ENCODE measurements at regions not wholly inside any gene's neighbourhood (a gene's known extent, or its start where the extent isn't known, plus 50 kb on each side); places are given as distances from the start of the nearest gene placed in this dataset.

GRCh38 chr2:35228584-35228983 is 1127.0 kb upstream of the CRIM1 start:
- TF ChIP-seq, protein P1, sequence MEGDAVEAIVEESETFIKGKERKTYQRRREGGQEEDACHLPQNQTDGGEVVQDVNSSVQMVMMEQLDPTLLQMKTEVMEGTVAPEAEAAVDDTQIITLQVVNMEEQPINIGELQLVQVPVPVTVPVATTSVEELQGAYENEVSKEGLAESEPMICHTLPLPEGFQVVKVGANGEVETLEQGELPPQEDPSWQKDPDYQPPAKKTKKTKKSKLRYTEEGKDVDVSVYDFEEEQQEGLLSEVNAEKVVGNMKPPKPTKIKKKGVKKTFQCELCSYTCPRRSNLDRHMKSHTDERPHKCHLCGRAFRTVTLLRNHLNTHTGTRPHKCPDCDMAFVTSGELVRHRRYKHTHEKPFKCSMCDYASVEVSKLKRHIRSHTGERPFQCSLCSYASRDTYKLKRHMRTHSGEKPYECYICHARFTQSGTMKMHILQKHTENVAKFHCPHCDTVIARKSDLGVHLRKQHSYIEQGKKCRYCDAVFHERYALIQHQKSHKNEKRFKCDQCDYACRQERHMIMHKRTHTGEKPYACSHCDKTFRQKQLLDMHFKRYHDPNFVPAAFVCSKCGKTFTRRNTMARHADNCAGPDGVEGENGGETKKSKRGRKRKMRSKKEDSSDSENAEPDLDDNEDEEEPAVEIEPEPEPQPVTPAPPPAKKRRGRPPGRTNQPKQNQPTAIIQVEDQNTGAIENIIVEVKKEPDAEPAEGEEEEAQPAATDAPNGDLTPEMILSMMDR (IDR thresholded peaks at IDR 0.05): no peak
- Mint-ChIP-seq H3K27ac (no peak overlapping the region), H3K27me3 (ENCODE audit: low read depth, poor library complexity) (peaks cover 3% of the 10 kb centered on the region), H3K36me3 (ENCODE audit: low read depth) (no peaks in the 10 kb centered on the region), H3K4me1 (no peaks in the 10 kb centered on the region), H3K9me3 (peaks cover 15% of the 10 kb centered on the region), H3K4me3 (no peak overlapping the region)
- DNase-seq: no peak

GRCh38 chr2:35220461-35220860 is 1135.1 kb upstream of the CRIM1 start:
- no peaks in the 10 kb centered on the region for H3K4me1 Mint-ChIP-seq
- no peak overlapping the region for H3K27ac Mint-ChIP-seq
- no peak overlapping the region for H3K4me3 Mint-ChIP-seq
- DNase-seq: no peak
- TF ChIP-seq, protein P1 (IDR thresholded peaks at IDR 0.05): no peak
- H3K36me3 Mint-ChIP-seq (ENCODE audit: low read depth): no peaks in the 10 kb centered on the region
- H3K27me3 Mint-ChIP-seq (ENCODE audit: low read depth, poor library complexity): no peaks in the 10 kb centered on the region
- no peaks in the 10 kb centered on the region for H3K9me3 Mint-ChIP-seq

- Mint-ChIP-seq H3K36me3 (ENCODE audit: low read depth) (no peaks in the 10 kb centered on the region), H3K27ac (no peak overlapping the region), H3K4me3 (no peak overlapping the region), H3K9me3 (no peaks in the 10 kb centered on the region), H3K4me1 (no peaks in the 10 kb centered on the region), H3K27me3 (ENCODE audit: low read depth, poor library complexity) (no peaks in the 10 kb centered on the region)
- TF ChIP-seq, protein P1 (IDR thresholded peaks at IDR 0.05): no peak
- no peak for DNase-seq
These were observed 1150.7 kb upstream of the CRIM1 start for GRCh38 chr2:35204881-35205280.

DNA sequence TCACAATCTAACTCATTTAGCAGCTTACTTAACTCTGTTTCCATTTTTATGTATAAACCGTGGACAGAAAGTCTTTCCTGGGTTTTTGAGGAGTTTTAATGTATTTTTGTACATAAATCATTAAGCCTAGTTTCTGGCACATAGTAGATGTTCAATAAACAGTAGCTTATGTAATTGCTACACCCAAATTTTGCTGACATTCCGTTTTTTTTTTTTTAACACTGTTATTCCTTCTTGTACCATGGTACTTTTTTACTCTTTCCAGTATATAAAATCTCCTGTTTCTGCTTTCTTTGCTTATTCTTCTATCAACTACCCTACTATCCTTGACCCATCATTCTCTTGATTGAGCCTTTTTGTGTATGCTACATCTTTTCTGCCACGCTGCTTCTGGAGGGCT is 1151.3 kb upstream of the CRIM1 start:
- Mint-ChIP-seq H3K4me3 (no peak overlapping the region), H3K9me3 (no peaks in the 10 kb centered on the region), H3K4me1 (no peaks in the 10 kb centered on the region), H3K36me3 (ENCODE audit: low read depth) (no peaks in the 10 kb centered on the region), H3K27me3 (ENCODE audit: low read depth, poor library complexity) (no peaks in the 10 kb centered on the region), H3K27ac (no peak overlapping the region)
- TF ChIP-seq, protein P1 (IDR thresholded peaks at IDR 0.05): no peak
- DNase-seq: no peak

DNA sequence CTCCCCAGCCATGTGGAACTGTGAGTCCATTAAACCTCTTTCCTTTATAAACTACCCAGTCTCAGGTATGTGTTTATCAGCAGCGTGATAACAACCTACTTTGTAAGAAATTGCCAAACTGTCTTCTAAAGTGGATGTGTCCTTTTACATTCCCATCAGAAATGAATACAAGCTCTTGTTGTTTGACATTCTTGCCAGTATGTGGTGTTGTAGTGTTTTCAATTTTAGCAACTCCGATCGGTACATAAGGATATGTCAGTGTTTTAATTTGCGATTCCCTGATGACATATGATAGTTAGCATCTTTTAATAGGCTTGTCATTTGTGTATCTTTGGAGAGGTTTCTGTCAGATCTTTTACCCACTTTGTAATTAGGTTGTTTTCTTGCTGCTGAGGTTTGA is 1156.3 kb upstream of the CRIM1 start:
- DNase-seq: no peak
- no peaks in the 10 kb centered on the region for H3K27me3 Mint-ChIP-seq (ENCODE audit: low read depth, poor library complexity)

DNA sequence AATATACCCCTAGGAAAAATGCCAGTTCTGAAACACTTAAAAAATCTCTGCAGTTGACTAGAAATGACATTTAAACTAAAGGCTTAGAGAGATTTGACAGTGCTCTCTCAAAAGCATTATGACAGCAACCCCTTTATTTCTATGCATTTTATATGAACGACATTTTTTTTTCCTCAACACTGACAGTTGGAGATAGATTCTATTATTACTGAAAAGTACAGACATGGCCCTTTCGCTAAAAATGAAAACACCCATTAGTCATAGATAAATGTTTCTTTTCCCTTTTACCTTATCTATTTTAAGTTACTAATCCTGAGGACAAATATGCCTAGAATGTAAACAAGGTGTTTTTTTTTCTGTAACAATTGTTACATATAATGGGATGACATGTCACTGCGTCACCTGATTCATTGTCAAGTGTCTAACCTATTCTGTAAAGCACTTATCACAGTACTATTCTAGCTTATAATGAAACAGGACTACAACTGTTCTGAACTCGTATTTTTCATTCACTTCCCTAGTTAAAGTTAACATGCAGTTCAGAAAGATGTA is 1169.6 kb upstream of the CRIM1 start:
- Mint-ChIP-seq H3K27me3 (ENCODE audit: low read depth, poor library complexity) (no peaks in the 10 kb centered on the region), H3K27ac (no peak overlapping the region), H3K9me3 (no peaks in the 10 kb centered on the region), H3K4me3 (no peak overlapping the region), H3K4me1 (no peaks in the 10 kb centered on the region), H3K36me3 (ENCODE audit: low read depth) (no peaks in the 10 kb centered on the region)
- TF ChIP-seq, protein P1 (IDR thresholded peaks at IDR 0.05): no peak
- no peak for DNase-seq

More for the DNA sequence above, 1156.3 kb upstream of the CRIM1 start:
- TF ChIP-seq, protein P1 (IDR thresholded peaks at IDR 0.05): no peak
- no peak overlapping the region for H3K27ac Mint-ChIP-seq
- H3K4me1 Mint-ChIP-seq: no peaks in the 10 kb centered on the region
- no peaks in the 10 kb centered on the region for H3K9me3 Mint-ChIP-seq
- no peaks in the 10 kb centered on the region for H3K36me3 Mint-ChIP-seq (ENCODE audit: low read depth)
- no peak overlapping the region for H3K4me3 Mint-ChIP-seq

All from nephron progenitor cell (in vitro differentiated cells).